ENCODE measurements at regions not wholly inside any gene's neighbourhood (a gene's known extent, or its start where the extent isn't known, plus 50 kb on each side); places are given as distances from the start of the nearest gene placed in this dataset.

GRCh38 chr2:39515273-39515896 lies 78.3 kb upstream of the MAP4K3 start:
- TF ChIP-seq CTCF (IDR thresholded peaks at IDR 0.05), result no peak
- no peak for TF ChIP-seq POLR2A (IDR thresholded peaks at IDR 0.05)
